Endothelial cell of umbilical vein (primary cell): ENCODE measurements at regions not wholly inside any gene's neighbourhood (a gene's known extent, or its start where the extent isn't known, plus 50 kb on each side); places are given as distances from the start of the nearest gene placed in this dataset.

Source experiments
- BruUV-seq: library from RNA; stranded (reverse); fragments of 400-500 nt; replicated peaks from 2 replicates; lab custom pipeline; 2021; lab: Mats Ljungman, UMichigan
- CTCF ChIA-PET: fragments of 300-600, 350-600 bp; sonication (Branson Sonifier 250); formaldehyde crosslinking; loops from one replicate; lab custom pipeline; 2021; ENCODE audit warnings: antibody characterized with exemption, inconsistent platforms; lab: Charles Lee
- POLR2A ChIA-PET: fragments of 300-600, 350-600 bp; sonication (Branson Sonifier 250); formaldehyde crosslinking; loops from one replicate; lab custom pipeline; 2021; ENCODE audit warnings: antibody characterized with exemption, inconsistent platforms; lab: Charles Lee
- DNase-seq: peaks from one replicate; pipeline ENCODE4 v3.0.0-alpha.2; 2011; ENCODE audit warnings: low read depth, low spot score
- FAIRE-seq: peaks from 2 replicates; lab custom pipeline; 2011; peaks lifted over from hg19 to GRCh38; lab: Jason Lieb, UNC
- H2AFZ ChIP-seq: 2 replicates; pipeline ENCODE4 v1.6.0; 2012; ENCODE audit warnings: low read depth, low read length, control low read depth, inconsistent platforms
- H3K27ac ChIP-seq: 2 replicates; pipeline ENCODE4 v1.5.1; 2011; ENCODE audit warnings: low read depth, mild to moderate bottlenecking, control low read depth, low read length, moderate library complexity; ENCODE audit not compliant: insufficient read depth
- H3K27me3 ChIP-seq, 2 experiments: 2 replicates each; pipeline versions ENCODE4 v1.6.0 to v1.6.1; 2011; ENCODE audit warnings: low read length in 2 of 2, mixed read lengths in 1 of 2; ENCODE audit not compliant: control insufficient read depth in 2 of 2, insufficient read depth in 2 of 2
- H3K36me3 ChIP-seq, 2 experiments: 2 replicates in 1 of 2; 3 replicates in 1 of 2; pipeline ENCODE4 v1.5.1; 2011; ENCODE audit warnings: low read length in 2 of 2, mild to moderate bottlenecking in 1 of 2, moderate library complexity in 1 of 2; ENCODE audit not compliant: control insufficient read depth in 2 of 2, insufficient read depth in 2 of 2; ENCODE audit errors: extremely low read depth in 1 of 2
- H3K4me1 ChIP-seq: 3 replicates; pipeline ENCODE4 v1.5.1; 2011; ENCODE audit warnings: mild to moderate bottlenecking, low read length; ENCODE audit not compliant: control insufficient read depth, insufficient read depth; ENCODE audit errors: extremely low read depth
- H3K4me2 ChIP-seq: 2 replicates; pipeline ENCODE4 v1.6.1; 2011; ENCODE audit warnings: low read length, control low read depth, mixed read lengths; ENCODE audit not compliant: insufficient read depth
- H3K4me3 ChIP-seq, 3 experiments: fragments of 200-600 bp in 1 of 3; sonication (generic), shearing (Covaris generic) in 1 of 3; replicated peaks in 1 of 3; 2 replicates each; pipeline ENCODE4 v1.5.1; 2011 to 2016; ENCODE audit warnings: control low read depth in 3 of 3, low read length in 3 of 3, mild to moderate bottlenecking in 2 of 3, inconsistent platforms in 1 of 3, low read depth in 1 of 3, moderate library complexity in 1 of 3; ENCODE audit not compliant: insufficient read depth in 1 of 3
- H3K79me2 ChIP-seq: 2 replicates; pipeline ENCODE4 v1.6.0; 2012; ENCODE audit warnings: low read length, inconsistent platforms; ENCODE audit not compliant: control insufficient read depth, insufficient read depth
- H3K9ac ChIP-seq: replicated peaks from 2 replicates; pipeline ENCODE3; 2011; ENCODE audit warnings: low read length, control low read depth; ENCODE audit not compliant: insufficient read depth; ENCODE audit errors: extremely low read depth
- H3K9me1 ChIP-seq: replicated peaks from 3 replicates; pipeline ENCODE4 v1.6.0; 2011; ENCODE audit warnings: mild to moderate bottlenecking, low read length; ENCODE audit not compliant: control insufficient read depth, insufficient read depth; ENCODE audit errors: extremely low read depth
- H3K9me3 ChIP-seq: replicated peaks from 2 replicates; pipeline ENCODE4 v1.5.1; 2012; ENCODE audit warnings: low read length, inconsistent platforms; ENCODE audit not compliant: control insufficient read depth, insufficient read depth
- H4K20me1 ChIP-seq: replicated peaks from 2 replicates; pipeline ENCODE3; 2011; ENCODE audit warnings: mild to moderate bottlenecking, low read length; ENCODE audit not compliant: control insufficient read depth, insufficient read depth; ENCODE audit errors: extremely low read depth
- CTCF ChIP-seq, 2 donors: IDR thresholded peaks; 1 replicate in 1 of 2; 2 replicates in 1 of 2; pipeline ENCODE4 v1.5.1; 2011; ENCODE audit warnings: low read length in 2 of 2, mild to moderate bottlenecking in 2 of 2, moderate library complexity in 2 of 2, control low read depth in 1 of 2, inconsistent platforms in 1 of 2, low read depth in 1 of 2; ENCODE audit not compliant: insufficient read depth in 1 of 2; ENCODE audit errors: extremely low read depth in 1 of 2
- EZH2 ChIP-seq: IDR thresholded peaks from 2 replicates; pipeline ENCODE4 v1.6.1; 2012; ENCODE audit warnings: borderline replicate concordance, low read depth, mild to moderate bottlenecking, moderate library complexity, low read length, inconsistent platforms; ENCODE audit not compliant: severe bottlenecking
- FOS ChIP-seq: IDR thresholded peaks from 2 replicates; pipeline ENCODE4 v1.6.1; 2011; ENCODE audit warnings: mild to moderate bottlenecking, low read length, moderate library complexity, borderline replicate concordance; ENCODE audit not compliant: insufficient read depth
- GATA2 ChIP-seq: IDR thresholded peaks from 2 replicates; pipeline ENCODE4 v1.7.0; 2011; ENCODE audit warnings: low read depth, mild to moderate bottlenecking, moderate library complexity, mixed read lengths, low read length; ENCODE audit not compliant: insufficient read length, insufficient read depth
- JUN ChIP-seq: IDR thresholded peaks from 2 replicates; pipeline ENCODE4 v1.6.1; 2011; ENCODE audit warnings: borderline replicate concordance, low read depth; ENCODE audit not compliant: insufficient read length, insufficient read depth
- MAX ChIP-seq: IDR thresholded peaks from 2 replicates; pipeline ENCODE4 v1.6.1; 2011; ENCODE audit not compliant: insufficient read depth, insufficient read length
- MYC ChIP-seq: IDR thresholded peaks from one replicate; pipeline ENCODE4 v1.6.1; 2011; ENCODE audit warnings: mild to moderate bottlenecking, low read depth, low read length
- POLR2A ChIP-seq: IDR thresholded peaks from 2 replicates; pipeline ENCODE4 v1.6.1; 2012; ENCODE audit warnings: low read depth, mild to moderate bottlenecking, control low read depth, low read length
- POLR2AphosphoS5 ChIP-seq: IDR thresholded peaks from 2 replicates; pipeline ENCODE4 v1.6.1; 2012; ENCODE audit warnings: low read depth, mild to moderate bottlenecking, control low read depth, low read length, moderate library complexity; ENCODE audit not compliant: insufficient read depth
- dilution Hi-C: fragments of 300-500 bp; cut with MboI; formaldehyde crosslinking; loops from one replicate; pipeline ENCODE4 v1.15.0; 2019; ENCODE audit warnings: low sequenced_read_pairs; ENCODE audit not compliant: extremely low pct_ligation_motif_present
- intact Hi-C: fragments of 100-400 bp; cut with micrococcal nuclease; formaldehyde crosslinking; loops from one replicate; pipeline ENCODE4 v1.10.0; 2022

- Histone ChIP-seq H3K9me1 (no peaks in the 10 kb centered on the region), H3K9me3 (no peaks in the 10 kb centered on the region), H3K4me2 (no peak overlapping the region), H2AFZ (no peak overlapping the region), H3K36me3 (no peaks in the 10 kb centered on the region), H3K79me2 (no peaks in the 10 kb centered on the region), H3K4me3 (no peak overlapping the region), H3K27ac (no peak overlapping the region), H3K27me3 (peaks cover 5 to 6% of the 10 kb centered on the region in 2 experiments), H4K20me1 (no peaks in the 10 kb centered on the region), H3K9ac (no peak overlapping the region), H3K4me1 (no peaks in the 10 kb centered on the region)
- DNase-seq (no peak), FAIRE-seq (no peak)
- intact Hi-C loops (loop anchor here (2.0 kb wide), 1 partner anchor 986 kb away; no protein-coding TSS in a partner anchor), dilution Hi-C loops (no loop called here)
- TF ChIP-seq MYC (no peak), CTCF (IDR thresholded peaks at IDR 0.05; ENCODE audit: extremely low read depth in 1 of 2, insufficient read depth in 1 of 2, low read depth in 1 of 2, low read length in 2 of 2) (no peak), JUN (no peak), MAX (no peak), FOS (no peak), POLR2A (no peak), POLR2AphosphoS5 (no peak), EZH2 (no peak), GATA2 (no peak)
- no TSS peak for BruUV-seq
- ChIA-PET CTCF (interaction anchor here (1.6 to 6.5 kb wide), 28 partner anchors 8 to 1225 kb away, joined by 3 to 474 read pairs (median 13); no protein-coding TSS in a partner anchor), POLR2A (no interaction called here)
Measured at GRCh38 chr6:123716506-123716905, 79.8 kb upstream of the TRDN start.
